Stimulated activated CD4-positive, alpha-beta T cell treated with anti-CD3 and anti-CD28 coated beads, Interleukin-4, amount 100 ng/mL, for 4 hours (primary cell): ENCODE measurements at regions not wholly inside any gene's neighbourhood (a gene's known extent, or its start where the extent isn't known, plus 50 kb on each side); places are given as distances from the start of the nearest gene placed in this dataset.

ENCODE experiments used
- DNase-seq, 2 experiments: peaks; one replicate each; pipeline ENCODE4 v3.0.0-alpha.2; 2020

GRCh38 chr16:73287859-73288405 is 240.0 kb upstream of the ZFHX3 start:
- no peak for DNase-seq

- no peak for DNase-seq
These were observed 238.7 kb upstream of the ZFHX3 start for GRCh38 chr16:73286346-73287267.

- DNase-seq, result no peak
These were observed 237.7 kb upstream of the ZFHX3 start for GRCh38 chr16:73285436-73286201.

GRCh38 chr16:73280388-73280787 is 232.5 kb upstream of the ZFHX3 start:
- no peak for DNase-seq

GRCh38 chr16:73279451-73279850 is 231.5 kb upstream of the ZFHX3 start:
- DNase-seq, result no peak

- no peak for DNase-seq
These were observed 229.1 kb upstream of the ZFHX3 start for GRCh38 chr16:73277071-73277470.

- DNase-seq, result no peak
These were observed 227.5 kb upstream of the ZFHX3 start for GRCh38 chr16:73275448-73275847.

DNA sequence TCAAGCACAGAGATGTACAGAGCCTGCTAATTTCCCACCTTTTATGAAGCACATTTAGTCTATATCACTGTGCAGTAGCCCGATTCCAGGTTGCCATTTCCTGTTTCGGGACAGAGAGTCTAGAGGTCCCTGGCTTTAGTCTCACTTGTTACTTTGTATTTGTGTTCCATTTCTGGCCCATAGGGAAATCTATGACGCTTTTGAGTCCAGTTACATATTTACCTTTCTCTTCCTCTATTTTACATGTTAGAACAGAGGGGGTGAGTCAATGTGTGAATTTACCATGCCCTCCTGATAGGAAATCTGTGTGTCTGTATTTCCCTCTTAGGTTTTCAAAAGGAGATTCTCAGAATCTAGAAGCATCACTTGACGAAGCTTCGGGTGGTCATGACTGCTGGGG is 227.1 kb upstream of the ZFHX3 start:
- no peak for DNase-seq

DNA sequence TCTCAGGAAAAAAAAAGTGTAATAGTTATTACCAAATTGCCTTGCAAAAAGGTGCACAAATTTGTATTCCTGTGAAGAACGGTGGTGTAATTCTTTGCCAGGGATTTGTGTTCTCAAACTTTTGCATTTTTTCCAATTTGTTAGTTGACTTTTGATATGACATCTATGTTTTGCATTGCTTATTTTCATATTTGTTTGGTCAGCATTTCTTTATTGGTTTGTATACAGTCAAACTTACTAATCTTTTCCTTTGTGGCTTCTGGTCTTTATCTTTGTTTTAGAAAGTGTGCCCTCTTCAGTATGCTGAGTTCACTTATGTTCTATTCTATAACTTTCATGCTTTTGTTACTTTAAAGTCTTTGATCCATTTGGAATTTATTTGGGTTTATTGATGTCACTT is 226.2 kb upstream of the ZFHX3 start:
- DNase-seq, result no peak

DNA sequence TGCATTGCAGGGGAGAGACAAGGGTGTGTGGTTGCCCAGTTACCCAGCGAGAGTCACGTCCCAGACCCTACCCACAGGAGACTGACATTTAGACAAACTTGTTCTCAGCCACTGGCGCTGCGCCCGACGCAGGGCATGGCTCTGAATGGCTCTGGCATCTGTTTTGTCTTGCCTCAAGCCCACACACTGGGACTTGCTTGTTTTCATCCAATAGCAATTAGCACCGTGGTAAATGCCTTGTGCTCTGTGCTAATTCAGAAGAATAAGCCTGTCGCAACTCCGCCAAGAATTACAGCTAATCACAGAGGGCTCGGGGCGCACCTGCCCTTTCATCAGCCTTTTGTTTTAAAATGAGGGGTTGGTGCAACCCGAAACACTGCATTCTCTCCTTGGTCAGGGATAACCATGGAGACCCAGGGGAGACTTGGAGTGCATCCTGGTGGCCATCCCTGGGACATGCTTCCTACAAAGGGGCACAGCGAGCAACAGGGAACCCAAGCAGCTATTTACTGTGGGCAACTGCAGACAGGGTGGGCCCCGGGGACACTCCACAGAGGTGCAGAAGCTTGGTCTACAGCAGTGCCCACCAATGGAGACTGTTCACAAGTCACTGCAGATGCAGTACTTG is 220.6 kb upstream of the ZFHX3 start:
- DNase-seq, result no peak

GRCh38 chr16:73265935-73266334 is 218.0 kb upstream of the ZFHX3 start:
- DNase-seq, result no peak

GRCh38 chr16:73265124-73265837 is 217.4 kb upstream of the ZFHX3 start:
- DNase-seq, result no peak

DNA sequence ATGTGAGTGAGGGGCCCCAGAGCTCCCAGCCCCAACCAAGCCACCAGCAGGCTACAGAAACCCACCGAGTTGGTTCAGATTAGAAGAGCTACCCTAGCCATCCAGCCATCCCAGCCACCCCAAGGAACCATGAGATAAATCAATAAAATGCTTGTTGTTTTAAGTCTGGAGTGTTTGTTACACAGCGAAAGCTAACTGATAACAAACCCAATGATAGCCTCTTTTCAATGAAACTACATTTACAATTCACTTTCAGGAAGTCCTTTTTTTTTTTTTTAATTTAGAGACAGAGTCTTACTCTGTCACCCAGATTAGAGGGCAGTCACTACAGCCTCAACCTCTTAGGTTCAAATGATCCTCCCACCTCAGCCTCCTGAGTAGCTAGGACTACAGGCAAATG is 215.0 kb upstream of the ZFHX3 start:
- no peak for DNase-seq

GRCh38 chr16:73255031-73255430 is 207.1 kb upstream of the ZFHX3 start:
- DNase-seq, result no peak

DNA sequence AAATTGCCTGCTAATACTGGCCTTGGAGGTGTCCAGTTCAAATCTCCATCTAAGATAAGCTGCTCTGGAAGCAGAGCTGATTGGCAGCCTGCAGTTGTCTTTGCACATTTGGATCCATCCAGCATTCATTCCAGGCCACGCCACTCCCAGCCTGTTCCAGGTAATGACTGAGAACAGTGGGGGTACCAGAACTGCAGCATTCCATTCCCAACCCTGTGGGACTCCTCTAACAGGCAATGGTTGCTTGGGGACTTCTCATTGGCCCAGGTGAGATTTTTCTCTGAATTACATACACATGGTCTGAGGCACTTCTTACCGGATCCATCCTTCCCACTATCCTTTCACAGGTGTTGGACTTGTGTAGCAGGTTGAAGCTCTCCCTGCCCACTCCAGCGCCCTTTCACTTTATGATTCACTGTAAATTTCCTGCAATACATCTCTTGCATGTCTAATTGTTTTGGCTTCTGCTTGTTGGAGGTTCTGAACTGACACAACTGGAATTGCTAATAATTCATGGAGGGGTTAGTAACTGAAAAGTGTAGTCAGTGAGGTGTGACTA is 206.1 kb upstream of the ZFHX3 start:
- no peak for DNase-seq

DNA sequence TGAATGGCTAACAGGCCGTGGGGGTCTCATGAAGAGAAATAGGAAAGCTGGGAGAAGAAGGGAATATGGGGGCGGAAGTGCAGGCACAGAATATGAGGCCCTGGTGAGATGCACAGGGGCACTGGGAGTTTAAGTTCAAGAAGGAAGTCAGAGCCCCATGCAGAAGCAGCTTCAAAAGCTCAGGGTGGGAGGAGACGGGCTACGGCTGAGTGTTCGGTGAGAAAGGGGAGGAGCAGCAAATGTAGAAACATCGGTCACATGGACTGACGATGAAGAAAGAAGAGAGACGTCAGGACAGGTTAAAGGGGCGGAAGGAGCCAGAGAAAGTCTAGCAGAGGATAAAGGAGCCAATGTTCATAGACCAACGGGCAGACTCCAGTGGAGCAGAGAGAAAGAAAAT is 204.5 kb upstream of the ZFHX3 start:
- no peak for DNase-seq

DNA sequence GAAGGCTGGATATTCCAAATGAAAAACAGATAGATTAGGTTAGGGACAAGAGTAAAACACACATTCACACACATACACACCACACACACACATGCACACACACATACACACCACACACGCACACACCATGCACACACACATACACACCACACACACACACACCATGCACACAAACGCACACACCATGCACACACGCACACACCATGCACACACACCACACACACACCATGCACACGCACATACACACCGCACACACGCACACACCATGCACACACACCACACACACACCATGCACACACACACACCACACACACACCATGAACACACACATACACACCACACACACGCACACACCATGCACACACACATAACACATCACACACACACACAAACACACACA is 203.7 kb upstream of the ZFHX3 start:
- DNase-seq, result no peak

GRCh38 chr16:73248316-73248715 is 200.4 kb upstream of the ZFHX3 start:
- DNase-seq, result no peak

GRCh38 chr16:73240920-73241319 is 193.0 kb upstream of the ZFHX3 start:
- DNase-seq, result no peak

GRCh38 chr16:73237601-73238000 is 189.7 kb upstream of the ZFHX3 start:
- no peak for DNase-seq

DNA sequence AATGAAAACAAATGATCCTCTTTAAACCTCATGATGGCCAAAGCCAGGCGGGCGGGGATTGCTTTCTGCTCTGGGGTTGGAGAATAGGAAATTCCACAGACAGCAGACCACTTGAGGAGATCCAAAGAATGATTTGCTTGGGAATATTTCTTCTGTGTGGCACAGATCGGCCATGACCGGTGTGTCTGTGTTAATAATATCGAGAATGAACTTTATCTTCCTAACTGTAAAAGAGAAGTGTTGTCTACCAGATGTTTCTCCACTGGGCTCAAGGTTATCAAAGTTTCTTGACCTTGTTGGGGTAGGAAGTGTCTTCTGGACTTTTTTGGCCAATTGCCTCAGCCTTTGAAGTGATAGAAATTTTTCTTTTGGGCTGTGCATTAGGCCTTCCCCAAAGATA is 186.6 kb upstream of the ZFHX3 start:
- no peak for DNase-seq

GRCh38 chr16:73233846-73234424 is 186.0 kb upstream of the ZFHX3 start:
- DNase-seq, result no peak
